Amygdala (tissue), 56 donors: ENCODE measurements at regions not wholly inside any gene's neighbourhood (a gene's known extent, or its start where the extent isn't known, plus 50 kb on each side); places are given as distances from the start of the nearest gene placed in this dataset.

Experiments
- DNase-seq, 56 donors: peaks; one replicate each; lab custom pipeline; 2025; lab: John Stamatoyannopoulos, UW

GRCh38 chr12:115129727-115130126, 445.8 kb upstream of the TBX3 start:
- DNase-seq, result no peak

- DNase-seq, result no peak
These were observed 437.1 kb upstream of the TBX3 start for GRCh38 chr12:115121053-115121452.

- DNase-seq, result no peak
These were observed 434.3 kb upstream of the TBX3 start for GRCh38 chr12:115118177-115118724.

- DNase-seq, result no peak
These were observed 430.2 kb upstream of the TBX3 start for GRCh38 chr12:115114140-115114539.

- DNase-seq, result no peak
These were observed 425.9 kb upstream of the TBX3 start for GRCh38 chr12:115109863-115110262.

GRCh38 chr12:115108129-115109100, 424.4 kb upstream of the TBX3 start:
- no peak for DNase-seq

- DNase-seq, result peak in 2 of 56 donors; percentile 2 to 3
These were observed 420.2 kb upstream of the TBX3 start for GRCh38 chr12:115103884-115104883.

- no peak for DNase-seq
These were observed 418.5 kb upstream of the TBX3 start for GRCh38 chr12:115102450-115102849.

- DNase-seq, result no peak
These were observed 417.5 kb upstream of the TBX3 start for GRCh38 chr12:115101520-115101919.

- DNase-seq, result no peak
These were observed 413.4 kb upstream of the TBX3 start for GRCh38 chr12:115097416-115097815.

GRCh38 chr12:115096588-115097397, 412.8 kb upstream of the TBX3 start:
- DNase-seq, result no peak

- no peak for DNase-seq
These were observed 411.2 kb upstream of the TBX3 start for GRCh38 chr12:115095073-115095748.

GRCh38 chr12:115094163-115094816, 410.3 kb upstream of the TBX3 start:
- no peak for DNase-seq

- DNase-seq, result no peak
These were observed 409.3 kb upstream of the TBX3 start for GRCh38 chr12:115093261-115093660.

GRCh38 chr12:115090783-115091182, 406.8 kb upstream of the TBX3 start:
- DNase-seq, result no peak

GRCh38 chr12:115088995-115089841, 405.2 kb upstream of the TBX3 start:
- no peak for DNase-seq

GRCh38 chr12:115088328-115088994, 404.5 kb upstream of the TBX3 start:
- DNase-seq, result peak in 2 of 56 donors; percentile 1 to 6
